GM19240 (cell line): ENCODE measurements at regions not wholly inside any gene's neighbourhood (a gene's known extent, or its start where the extent isn't known, plus 50 kb on each side); places are given as distances from the start of the nearest gene placed in this dataset.

Source experiments
- DNase-seq: peaks from one replicate; pipeline ENCODE4 v3.0.0; 2011; ENCODE audit warnings: low spot score; ENCODE audit not compliant: insufficient read length

GRCh38 chr4:75110061-75110460 lies 177.1 kb downstream of the PARM1 start:
- DNase-seq: no peak

GRCh38 chr4:75107755-75108612 lies 175.1 kb downstream of the PARM1 start:
- DNase-seq: no peak

DNA sequence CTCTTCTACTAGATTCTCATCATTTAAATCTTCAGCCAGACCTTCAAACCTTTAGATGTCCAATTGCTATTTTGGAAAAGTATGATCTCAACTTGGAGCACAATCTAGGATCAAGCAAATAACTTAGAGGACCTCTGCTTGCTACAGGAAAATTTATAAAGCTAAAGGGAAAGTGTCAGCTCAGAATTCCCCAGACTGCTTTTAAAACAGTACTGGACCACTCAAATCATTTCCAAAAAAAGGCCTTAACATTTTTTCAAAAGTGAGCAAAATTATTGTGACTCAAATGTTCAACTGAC lies 169.8 kb downstream of the PARM1 start:
- DNase-seq: no peak

DNA sequence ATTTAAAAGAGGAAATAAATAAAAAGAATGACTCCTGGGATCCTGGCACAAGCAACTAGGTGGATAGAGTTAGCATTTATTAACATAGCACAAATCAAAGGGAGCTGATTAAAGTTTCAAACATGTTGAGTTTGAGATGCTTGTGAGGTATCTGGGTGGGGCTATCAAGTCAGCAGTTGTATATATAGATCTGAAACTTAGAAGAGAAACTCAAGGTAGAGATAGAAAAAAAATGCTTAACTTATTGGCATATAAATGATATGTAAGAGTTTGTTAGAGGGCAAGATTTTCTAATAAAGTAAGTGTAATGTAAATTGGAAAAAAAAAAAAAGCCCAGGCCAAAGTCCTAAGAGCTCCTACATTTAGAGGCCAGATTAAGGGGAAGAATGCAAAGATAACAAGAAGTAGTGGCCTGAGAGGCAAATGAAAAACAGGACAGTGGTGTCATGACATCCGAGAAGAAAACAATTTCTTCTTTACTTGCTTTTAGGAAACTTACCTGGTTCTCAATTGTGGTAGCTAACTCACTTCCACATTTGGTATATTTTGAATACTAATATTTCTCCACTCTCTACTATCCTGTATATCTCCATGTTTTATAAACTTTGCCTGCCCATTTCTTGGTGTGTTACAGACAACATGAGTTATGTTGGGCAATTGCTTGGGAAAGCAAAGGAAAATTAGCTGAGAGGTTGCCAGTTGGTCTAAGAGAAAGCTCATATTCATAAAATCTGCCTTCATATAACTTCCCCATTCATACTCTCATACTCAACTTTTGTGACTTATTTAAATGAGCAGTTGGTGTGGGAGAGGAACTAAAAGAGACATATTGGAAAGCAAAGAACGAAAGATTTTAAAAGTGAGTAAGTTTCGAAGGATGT lies 169.2 kb downstream of the PARM1 start:
- no peak for DNase-seq
